Panc1 (cell line): ENCODE measurements at regions not wholly inside any gene's neighbourhood (a gene's known extent, or its start where the extent isn't known, plus 50 kb on each side); places are given as distances from the start of the nearest gene placed in this dataset.

Experiments used
- ATAC-seq: fragments of 200-7000 bp; cut with Tn5 transposase; 2 replicates; pipeline ENCODE4 v1.9.1; 2020; ENCODE audit warnings: mild to moderate bottlenecking, moderate library complexity
- BruUV-seq: library from RNA; stranded (reverse); fragments of 400-500 nt; replicated peaks from 2 replicates; lab custom pipeline; 2021; lab: Mats Ljungman, UMichigan
- CTCF ChIA-PET: fragments of 300-600 bp; sonication (Branson Sonifier 250); formaldehyde crosslinking; loops from one replicate; lab custom pipeline; 2022; ENCODE audit warnings: antibody characterized with exemption; lab: Charles Lee
- POLR2A ChIA-PET: fragments of 300-600 bp; sonication (Branson Sonifier 250); formaldehyde crosslinking; loops from one replicate; lab custom pipeline; 2022; ENCODE audit warnings: antibody characterized with exemption; lab: Charles Lee
- DNase-seq: peaks from one replicate; pipeline ENCODE4 v3.0.0-alpha.2; 2010; ENCODE audit warnings: low read depth, low spot score
- H3K27ac ChIP-seq: 2 replicates; pipeline ENCODE4 v1.5.1; 2011; ENCODE audit warnings: mild to moderate bottlenecking, low read length, inconsistent platforms
- H3K27me3 ChIP-seq: fragments of 200-500 bp; sonication (Bioruptor generic); 2 replicates; pipeline ENCODE4 v1.6.0; 2014; ENCODE audit warnings: low read length, inconsistent platforms; ENCODE audit not compliant: control insufficient read depth, insufficient read depth
- H3K36me3 ChIP-seq: fragments of 200-500 bp; sonication (Bioruptor generic); 2 replicates; pipeline ENCODE4 v1.5.1; 2014; ENCODE audit warnings: inconsistent platforms, mild to moderate bottlenecking, low read length, moderate library complexity; ENCODE audit not compliant: control insufficient read depth, insufficient read depth
- H3K4me1 ChIP-seq: 2 replicates; pipeline ENCODE4 v1.5.1; 2011; ENCODE audit warnings: inconsistent platforms, mild to moderate bottlenecking, low read length, moderate library complexity; ENCODE audit not compliant: control insufficient read depth, insufficient read depth
- H3K4me3 ChIP-seq, 2 experiments: 2 replicates each; pipeline ENCODE4 v1.5.1; 2011 to 2012; ENCODE audit warnings: low read depth in 2 of 2, low read length in 2 of 2, mild to moderate bottlenecking in 2 of 2, inconsistent platforms in 1 of 2, moderate library complexity in 1 of 2
- H3K9me3 ChIP-seq: fragments of 200-500 bp; sonication (Bioruptor generic); 2 replicates; pipeline ENCODE4 v1.5.1; 2014; ENCODE audit warnings: low read depth, mild to moderate bottlenecking, inconsistent platforms, low read length, moderate library complexity; ENCODE audit not compliant: control insufficient read depth, insufficient read depth
- CTCF ChIP-seq: fragments of 450-650 bp; IDR thresholded peaks from 2 replicates; pipeline ENCODE4 v1.5.1; 2017; ENCODE audit warnings: mild to moderate bottlenecking
- POLR2AphosphoS5 ChIP-seq: IDR thresholded peaks from 2 replicates; pipeline ENCODE4 v1.6.1; 2012; ENCODE audit warnings: mild to moderate bottlenecking, low read depth, low read length, moderate library complexity
- REST ChIP-seq, 2 experiments: IDR thresholded peaks; 2 replicates each; pipeline ENCODE4 v1.6.1; 2011 to 2012; ENCODE audit warnings: low read depth in 2 of 2, control low read depth in 1 of 2, low read length in 1 of 2, mild to moderate bottlenecking in 1 of 2, moderate library complexity in 1 of 2; ENCODE audit not compliant: insufficient read depth in 1 of 2
- SIN3A ChIP-seq: IDR thresholded peaks from 2 replicates; pipeline ENCODE4 v1.6.1; 2012; ENCODE audit warnings: low read depth, mild to moderate bottlenecking, low read length, moderate library complexity, borderline replicate concordance; ENCODE audit not compliant: insufficient read depth
- TCF7L2 ChIP-seq: IDR thresholded peaks from 2 replicates; pipeline ENCODE4 v1.6.1; 2011; ENCODE audit warnings: mild to moderate bottlenecking, low read depth, low read length, inconsistent platforms
- in situ Hi-C: cut with HindIII; loops from 2 replicates; pipeline ENCODE4 v1.10.0; 2016; ENCODE audit warnings: low sequenced_read_pairs, low pct_unique_long_range_greater_than_20kb
- intact Hi-C: fragments of 100-400 bp; cut with micrococcal nuclease; formaldehyde crosslinking; loops from one replicate; pipeline ENCODE4 v1.10.0; 2022; ENCODE audit not compliant: unreplicated experiment

GRCh38 chr18:67142604-67143003 is 373.9 kb downstream of the DSEL start:
- POLR2A ChIA-PET: no interaction called here
- H3K9me3 ChIP-seq: no peaks in the 10 kb centered on the region
- H3K27ac ChIP-seq: no peak overlapping the region
- ATAC-seq: no peak
- H3K27me3 ChIP-seq: no peaks in the 10 kb centered on the region
- TF ChIP-seq POLR2AphosphoS5 (no peak), REST (IDR thresholded peaks at IDR 0.05; ENCODE audit: insufficient read depth in 1 of 2, low read depth in 2 of 2, low read length in 1 of 2) (no peak), CTCF (no peak), SIN3A (no peak), TCF7L2 (no peak)
- no peaks in the 10 kb centered on the region for H3K4me1 ChIP-seq
- BruUV-seq: no TSS peak
- intact Hi-C loops (no loop called here), in situ Hi-C loops (no loop called here)
- no peaks in the 10 kb centered on the region for H3K36me3 ChIP-seq
- DNase-seq: no peak
- CTCF ChIA-PET: no interaction called here
- H3K4me3 ChIP-seq: no peak overlapping the region

GRCh38 chr18:67140495-67140894 is 376.0 kb downstream of the DSEL start:
- ATAC-seq (no peak), DNase-seq (no peak)
- intact Hi-C loops (no loop called here), in situ Hi-C loops (no loop called here)
- Histone ChIP-seq H3K9me3 (no peaks in the 10 kb centered on the region), H3K27me3 (no peaks in the 10 kb centered on the region), H3K36me3 (no peaks in the 10 kb centered on the region), H3K4me1 (no peaks in the 10 kb centered on the region), H3K4me3 (no peak overlapping the region), H3K27ac (no peak overlapping the region)
- no TSS peak for BruUV-seq
- no peak for TF ChIP-seq POLR2AphosphoS5
- TF ChIP-seq SIN3A: no peak
- no peak for TF ChIP-seq TCF7L2
- no peak for TF ChIP-seq REST (IDR thresholded peaks at IDR 0.05; ENCODE audit: insufficient read depth in 1 of 2, low read depth in 2 of 2, low read length in 1 of 2)
- no peak for TF ChIP-seq CTCF
- ChIA-PET POLR2A (interaction anchor here (0.7 kb wide), 1 partner anchor 332 kb away, joined by 7 read pairs; no protein-coding TSS in a partner anchor), CTCF (no interaction called here)
